Liver (tissue), 3 donors: ENCODE measurements at regions not wholly inside any gene's neighbourhood (a gene's known extent, or its start where the extent isn't known, plus 50 kb on each side); places are given as distances from the start of the nearest gene placed in this dataset.

ENCODE experiments used
- ATF3 ChIP-seq: IDR thresholded peaks from 2 replicates; pipeline ENCODE4 v1.6.1; 2016; ENCODE audit warnings: antibody characterized with exemption
- CTCF ChIP-seq: fragments of 150-350 bp; IDR thresholded peaks from 2 replicates; pipeline ENCODE4 v1.5.1; 2017; ENCODE audit warnings: improper control_type of control experiment, low read depth, low read length; ENCODE audit not compliant: missing input control
- EGR1 ChIP-seq, 2 donors: IDR thresholded peaks; 2 replicates each; pipeline ENCODE4 v1.6.1; 2016 to 2018; ENCODE audit warnings: antibody characterized with exemption in 2 of 2, low read depth in 2 of 2
- FOXA1 ChIP-seq: IDR thresholded peaks from 2 replicates; pipeline ENCODE4 v1.6.1; 2016; ENCODE audit warnings: antibody characterized with exemption
- GABPA ChIP-seq, 2 donors: IDR thresholded peaks in 1 of 2; conservative IDR thresholded peaks in 1 of 2; 2 replicates each; pipeline ENCODE4 v1.6.1; 2016; ENCODE audit warnings: antibody characterized with exemption in 2 of 2, mild to moderate bottlenecking in 1 of 2, moderate library complexity in 1 of 2
- JUND ChIP-seq, 2 donors: IDR thresholded peaks; 2 replicates each; pipeline ENCODE4 v1.6.1; 2016; ENCODE audit warnings: antibody characterized with exemption in 2 of 2
- MAX ChIP-seq: IDR thresholded peaks from 2 replicates; pipeline ENCODE4 v1.6.1; 2016; ENCODE audit warnings: antibody characterized with exemption
- NR2F2 ChIP-seq: IDR thresholded peaks from 2 replicates; pipeline ENCODE4 v1.6.1; 2016; ENCODE audit warnings: antibody characterized with exemption
- RAD21 ChIP-seq, 2 donors: IDR thresholded peaks; 2 replicates each; pipeline ENCODE4 v1.6.1; 2016; ENCODE audit warnings: antibody characterized with exemption in 2 of 2, mild to moderate bottlenecking in 2 of 2
- REST ChIP-seq: IDR thresholded peaks from 2 replicates; pipeline ENCODE4 v1.6.1; 2016; ENCODE audit warnings: antibody characterized with exemption, mild to moderate bottlenecking
- RXRA ChIP-seq, 2 donors: IDR thresholded peaks; 2 replicates each; pipeline ENCODE4 v1.6.1; 2017 to 2018; ENCODE audit warnings: antibody characterized with exemption in 2 of 2, mild to moderate bottlenecking in 1 of 2
- SP1 ChIP-seq: IDR thresholded peaks from 2 replicates; pipeline ENCODE4 v1.6.1; 2018; ENCODE audit warnings: antibody characterized with exemption, mild to moderate bottlenecking
- TAF1 ChIP-seq: conservative IDR thresholded peaks from 2 replicates; pipeline ENCODE4 v1.6.1; 2016; ENCODE audit warnings: antibody characterized with exemption, mild to moderate bottlenecking
- YY1 ChIP-seq: IDR thresholded peaks from 2 replicates; pipeline ENCODE4 v1.6.1; 2016; ENCODE audit warnings: antibody characterized with exemption, mild to moderate bottlenecking
- donor health status: healthy.
- donor health status: healthy.

- no peak for TF ChIP-seq CTCF
- TF ChIP-seq EGR1 (IDR thresholded peaks at IDR 0.05; ENCODE audit: low read depth in 2 of 2) = no peak
- TF ChIP-seq SP1 = no peak
- TF ChIP-seq REST = no peak
- no peak for TF ChIP-seq TAF1
- no peak for TF ChIP-seq GABPA (IDR thresholded peaks at IDR 0.05 in 1 of 2, conservative IDR thresholded peaks at IDR 0.05 in 1 of 2)
- TF ChIP-seq MAX = no peak
- TF ChIP-seq JUND (IDR thresholded peaks at IDR 0.05) = no peak
- TF ChIP-seq RXRA (IDR thresholded peaks at IDR 0.05) = no peak
- TF ChIP-seq YY1 = no peak
- TF ChIP-seq ATF3 = no peak
- no peak for TF ChIP-seq FOXA1
- no peak for TF ChIP-seq NR2F2
- no peak for TF ChIP-seq RAD21 (IDR thresholded peaks at IDR 0.05)
Observed at GRCh38 chr1:56077206-56077605, 502.2 kb downstream of the PLPP3 start.
